HG03097 (cell line): ENCODE measurements at regions not wholly inside any gene's neighbourhood (a gene's known extent, or its start where the extent isn't known, plus 50 kb on each side); places are given as distances from the start of the nearest gene placed in this dataset.

Experiments
- ATAC-seq: cut with Tn5 transposase; IDR thresholded peaks from one replicate; pipeline ENCODE4 v1.9.1; 2021; ENCODE audit not compliant: unreplicated experiment, low FRiP score

- ATAC-seq, result no peak
Measured at GRCh38 chr11:95717314-95717713, 72.3 kb downstream of the FAM76B start.

- ATAC-seq, result no peak
Measured at GRCh38 chr11:95716266-95716665, 73.3 kb downstream of the FAM76B start.

- ATAC-seq, result peak; percentile 80
Measured at GRCh38 chr11:95715777-95716241, 73.8 kb downstream of the FAM76B start.

GRCh38 chr11:95714843-95715776 is 74.5 kb downstream of the FAM76B start:
- ATAC-seq, result no peak

GRCh38 chr11:95713428-95713827 is 76.2 kb downstream of the FAM76B start:
- ATAC-seq, result no peak

GRCh38 chr11:95711945-95712221 is 77.7 kb downstream of the FAM76B start:
- ATAC-seq, result no peak

- ATAC-seq, result no peak
Measured at GRCh38 chr11:95711162-95711944, 78.2 kb downstream of the FAM76B start.

GRCh38 chr11:95708681-95709080 is 80.9 kb downstream of the FAM76B start:
- ATAC-seq, result no peak

GRCh38 chr11:95706974-95707387 is 82.6 kb downstream of the FAM76B start:
- no peak for ATAC-seq

- peak; percentile 76 for ATAC-seq
Measured at GRCh38 chr11:95705485-95706124, 84.0 kb downstream of the FAM76B start.

GRCh38 chr11:95704865-95705264 is 84.7 kb downstream of the FAM76B start:
- ATAC-seq, result no peak

GRCh38 chr11:95703049-95703448 is 86.5 kb downstream of the FAM76B start:
- ATAC-seq, result no peak

GRCh38 chr11:95702526-95702925 is 87.1 kb downstream of the FAM76B start:
- no peak for ATAC-seq

- no peak for ATAC-seq
Measured at GRCh38 chr11:95700471-95700817, 89.1 kb downstream of the FAM76B start.

- no peak for ATAC-seq
Measured at GRCh38 chr11:95699631-95700470, 89.7 kb downstream of the FAM76B start.

GRCh38 chr11:95698676-95699557 is 90.7 kb downstream of the FAM76B start:
- ATAC-seq, result no peak

GRCh38 chr11:95697614-95698408 is 91.8 kb downstream of the FAM76B start:
- ATAC-seq, result no peak

GRCh38 chr11:95695181-95695580 is 94.4 kb downstream of the FAM76B start:
- ATAC-seq, result no peak

- no peak for ATAC-seq
Measured at GRCh38 chr11:95693298-95693697, 96.3 kb downstream of the FAM76B start.
